D721Med (cell line): ENCODE measurements at regions not wholly inside any gene's neighbourhood (a gene's known extent, or its start where the extent isn't known, plus 50 kb on each side); places are given as distances from the start of the nearest gene placed in this dataset.
A peak's percentile ranks its signal among the peaks of the same experiment; 100 is the strongest.

Experiments used
- DNase-seq: peaks from one replicate; pipeline ENCODE4 v3.0.0; 2011; ENCODE audit warnings: low spot score; ENCODE audit not compliant: insufficient read length
- FAIRE-seq: peaks from 2 replicates; lab custom pipeline; 2011; peaks lifted over from hg19 to GRCh38; lab: Jason Lieb, UNC
- CTCF ChIP-seq: IDR thresholded peaks from 2 replicates; pipeline ENCODE4 v1.5.1; 2012; ENCODE audit warnings: mild to moderate bottlenecking, control low read depth; ENCODE audit not compliant: insufficient read depth; ENCODE audit errors: missing control alignments

- no peak for TF ChIP-seq CTCF
- FAIRE-seq (no peak), DNase-seq (no peak)
Measured at GRCh38 chr3:29140666-29141065, 140.2 kb upstream of the RBMS3 start.

GRCh38 chr3:29141197-29141917, 139.5 kb upstream of the RBMS3 start:
- TF ChIP-seq CTCF, result no peak
- no peak for FAIRE-seq
- DNase-seq, result no peak

GRCh38 chr3:29141918-29142275, 139.0 kb upstream of the RBMS3 start:
- no peak for TF ChIP-seq CTCF
- no peak for FAIRE-seq
- DNase-seq, result no peak

GRCh38 chr3:29143151-29143550, 137.7 kb upstream of the RBMS3 start:
- DNase-seq, result no peak
- TF ChIP-seq CTCF, result no peak
- no peak for FAIRE-seq

- no peak for FAIRE-seq
- no peak for DNase-seq
- TF ChIP-seq CTCF, result no peak
Measured at GRCh38 chr3:29144361-29144760, 136.5 kb upstream of the RBMS3 start.

- DNase-seq (no peak), FAIRE-seq (no peak)
- peak; percentile 51 for TF ChIP-seq CTCF
Measured at GRCh38 chr3:29144807-29145206, 136.1 kb upstream of the RBMS3 start.

GRCh38 chr3:29145360-29145759, 135.5 kb upstream of the RBMS3 start:
- no peak for FAIRE-seq

More at GRCh38 chr3:29145360-29145759, 135.5 kb upstream of the RBMS3 start:
- TF ChIP-seq CTCF, result no peak
- no peak for DNase-seq
